GM12878 (cell line): ENCODE measurements at regions not wholly inside any gene's neighbourhood (a gene's known extent, or its start where the extent isn't known, plus 50 kb on each side); places are given as distances from the start of the nearest gene placed in this dataset.
A peak's percentile ranks its signal among the peaks of the same experiment; 100 is the strongest.

ENCODE experiments used
- ATAC-seq: fragments of 200-7000 bp; cut with Tn5 transposase; 3 replicates; pipeline ENCODE4 v1.9.1; 2020; ENCODE audit warnings: mild to moderate bottlenecking, moderate library complexity
- BruUV-seq: library from RNA; stranded (reverse); fragments of 400-500 nt; replicated peaks from 2 replicates; lab custom pipeline; 2021; lab: Mats Ljungman, UMichigan
- CTCF ChIA-PET: fragments of 300-600 bp; sonication (Branson Sonifier 250); formaldehyde crosslinking; extraction: SDS; loops from one replicate; lab custom pipeline; 2021; ENCODE audit warnings: inconsistent platforms; lab: Yijun Ruan, JAX
- POLR2A ChIA-PET: fragments of 350-600 bp; formaldehyde crosslinking; extraction: SDS; loops from one replicate; lab custom pipeline; 2021; ENCODE audit warnings: inconsistent platforms; lab: Charles Lee
- RAD21 ChIA-PET: fragments of 300-600 bp; sonication (Branson Sonifier 250); formaldehyde crosslinking; loops from one replicate; lab custom pipeline; 2023; ENCODE audit warnings: antibody characterized with exemption; ENCODE audit not compliant: unreplicated experiment; lab: Charles Lee
- SMC1A ChIA-PET: fragments of 300-600 bp; sonication (Branson Sonifier 250); formaldehyde crosslinking; loops from one replicate; lab custom pipeline; 2023; ENCODE audit not compliant: unreplicated experiment, uncharacterized antibody; lab: Charles Lee
- DNase-seq: peaks from one replicate; pipeline ENCODE4 v3.0.0-alpha.2; 2011; ENCODE audit warnings: low read depth, low spot score
- FAIRE-seq: peaks from 3 replicates; lab custom pipeline; 2011; peaks lifted over from hg19 to GRCh38; lab: Jason Lieb, UNC
- H2AFZ ChIP-seq: 2 replicates; pipeline ENCODE4 v1.6.0; 2011; ENCODE audit warnings: low read depth, low read length, control low read depth; ENCODE audit not compliant: control insufficient read depth
- H3K27ac ChIP-seq: 2 replicates; pipeline ENCODE4 v1.5.1; 2011; ENCODE audit warnings: control low read depth; ENCODE audit not compliant: control insufficient read depth, insufficient read depth
- H3K27me3 ChIP-seq, 2 experiments: replicated peaks in 1 of 2; 2 replicates each; pipeline versions ENCODE4 v1.6.0 to v1.6.1; 2011; ENCODE audit warnings: low read length in 1 of 2; ENCODE audit not compliant: control insufficient read depth in 2 of 2, insufficient read depth in 2 of 2
- H3K36me3 ChIP-seq, 2 experiments: 2 replicates each; pipeline ENCODE4 v1.5.1; 2011; ENCODE audit warnings: low read length in 1 of 2; ENCODE audit not compliant: control insufficient read depth in 2 of 2, insufficient read depth in 2 of 2
- H3K4me1 ChIP-seq: 2 replicates; pipeline ENCODE4 v1.6.1; 2011; ENCODE audit warnings: mild to moderate bottlenecking, low read length, moderate library complexity, mixed read lengths; ENCODE audit not compliant: control insufficient read depth, insufficient read depth
- H3K4me2 ChIP-seq: 2 replicates; pipeline ENCODE4 v1.6.0; 2011; ENCODE audit warnings: control low read depth; ENCODE audit not compliant: control insufficient read depth, insufficient read depth
- H3K4me3 ChIP-seq: fragments of 200-600 bp; sonication (generic); 2 replicates; pipeline ENCODE4 v1.5.1; 2016
- H3K79me2 ChIP-seq: 2 replicates; pipeline ENCODE4 v1.6.0; 2011; ENCODE audit warnings: low read length; ENCODE audit not compliant: control insufficient read depth, insufficient read depth
- H3K9ac ChIP-seq: 2 replicates; pipeline ENCODE4 v1.8.0; 2011; ENCODE audit warnings: low read length, control low read depth, mixed read lengths; ENCODE audit not compliant: control insufficient read depth, insufficient read depth
- H3K9me3 ChIP-seq: replicated peaks from 3 replicates; pipeline ENCODE4 v1.5.1; 2011; ENCODE audit warnings: mild to moderate bottlenecking, low read length; ENCODE audit not compliant: control insufficient read depth, insufficient read depth
- H4K20me1 ChIP-seq: 2 replicates; pipeline ENCODE4 v1.6.0; 2011; ENCODE audit not compliant: control insufficient read depth, insufficient read depth
- IRF5 ChIP-seq: fragments of 450-650 bp; IDR thresholded peaks from 2 replicates; pipeline ENCODE4 v1.6.1; 2017; ENCODE audit warnings: borderline replicate concordance
- MTA3 ChIP-seq: IDR thresholded peaks from 2 replicates; pipeline ENCODE4 v1.6.1; 2012; ENCODE audit warnings: low read length, inconsistent platforms, borderline replicate concordance
- RAD21 ChIP-seq: IDR thresholded peaks from 2 replicates; pipeline ENCODE4 v1.6.1; 2011; ENCODE audit warnings: mild to moderate bottlenecking, low read depth, low read length, moderate library complexity; ENCODE audit not compliant: insufficient read depth
- RBBP5 ChIP-seq: fragments of 200-600 bp; sonication (generic); conservative IDR thresholded peaks from 2 replicates; pipeline ENCODE4 v1.6.1; 2016
- SMC3 ChIP-seq: IDR thresholded peaks from 2 replicates; pipeline ENCODE4 v1.6.1; 2011; ENCODE audit warnings: low read length, improper control_type of control experiment, borderline replicate concordance
- TARDBP ChIP-seq: IDR thresholded peaks from 2 replicates; pipeline ENCODE4 v1.6.1; 2016; ENCODE audit warnings: borderline replicate concordance
- WGBS: methylation state at CpG from one replicate; pipeline ENCODE4 v1.1.6; 2016; ENCODE audit warnings: low lambda C conversion rate; ENCODE audit not compliant: insufficient replicate concordance, insufficient coverage; ENCODE audit errors: missing lambda C conversion rate; 5-methylcytosine and 5-hydroxymethylcytosine counted together
- in situ Hi-C: fragments of 300-500 bp; cut with MboI; formaldehyde crosslinking; loops from 9 replicates; pipeline ENCODE4 v1.14.3; 2018; ENCODE audit warnings: mixed read lengths
- intact Hi-C: fragments of 100-400 bp; cut with micrococcal nuclease; formaldehyde crosslinking; loops from one replicate; pipeline ENCODE4 v1.14.2; 2022; ENCODE audit not compliant: unreplicated experiment
- TF ChIP-seq, protein P1 (sequence below), 3 experiments: IDR thresholded peaks in 2 of 3; conservative IDR thresholded peaks in 1 of 3; 2 replicates each; pipeline ENCODE4 v1.5.1; 2011; ENCODE audit warnings: low read depth in 3 of 3, low read length in 3 of 3, mild to moderate bottlenecking in 3 of 3, control low read depth in 2 of 3, moderate library complexity in 2 of 3, inconsistent platforms in 1 of 3, mixed read lengths in 1 of 3; ENCODE audit not compliant: control insufficient read depth in 2 of 3, insufficient read depth in 1 of 3; ENCODE audit errors: extremely low read depth in 1 of 3

DNA sequence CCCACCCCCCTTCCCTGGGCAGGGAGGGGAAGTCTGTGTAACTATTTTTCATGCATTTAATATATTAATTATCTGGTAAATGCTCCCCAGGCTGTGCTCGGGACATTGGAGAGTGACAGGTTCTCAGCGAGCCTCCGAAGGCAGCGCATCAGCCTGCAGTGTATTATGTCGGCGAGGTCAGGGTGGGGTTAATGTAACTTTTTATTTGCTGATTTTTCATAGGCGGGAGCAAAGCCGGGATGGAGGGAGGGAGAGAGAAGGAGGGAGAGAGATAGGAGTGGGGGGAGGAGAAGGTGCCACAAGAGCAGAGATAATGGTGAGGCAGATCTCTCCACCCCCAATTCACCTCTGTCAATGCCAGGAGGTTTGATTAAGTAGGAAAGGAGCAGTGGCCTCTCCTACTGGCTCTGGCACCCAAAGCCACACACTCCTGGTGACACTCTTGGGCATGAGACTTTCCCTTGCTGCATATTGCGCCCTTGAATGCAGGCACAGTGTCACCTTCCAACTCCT is 104.0 kb downstream of the MRM1 start:
- H4K20me1 ChIP-seq: no peaks in the 10 kb centered on the region
- WGBS: 59% methylated on average over 9 of the region's 9 CpGs
- FAIRE-seq (no peak), ATAC-seq (no peak), DNase-seq (no peak)
- no peaks in the 10 kb centered on the region for H3K4me1 ChIP-seq
- H2AFZ ChIP-seq: no peak overlapping the region
- H3K4me2 ChIP-seq: no peak overlapping the region
- ChIA-PET POLR2A (interaction anchor here (0.5 kb wide), 1 partner anchor 9 kb away, joined by 3 read pairs; no protein-coding TSS in a partner anchor), CTCF (interaction anchor here (1.0 to 2.3 kb wide), 2 partner anchors 13 to 17 kb away, joined by 3 to 10 read pairs; no protein-coding TSS in a partner anchor), SMC1A (interaction anchor here (2.2 kb wide), 1 partner anchor 342 kb away, joined by 6 read pairs; no protein-coding TSS in a partner anchor), RAD21 (interaction anchor here (0.7 to 2.2 kb wide), 3 partner anchors 89 to 342 kb away, joined by 3 to 8 read pairs (median 5); no protein-coding TSS in a partner anchor)
- no peak overlapping the region for H3K9ac ChIP-seq
- in situ Hi-C loops: loop anchor here (5.0 kb wide), 1 partner anchor 78 kb away; no protein-coding TSS in a partner anchor
- intact Hi-C loops: loop anchor here (10.0 kb wide), 1 partner anchor 81 kb away; no protein-coding TSS in a partner anchor
- H3K4me3 ChIP-seq: no peak overlapping the region
- TF ChIP-seq TARDBP: no peak
- no peaks in the 10 kb centered on the region for H3K36me3 ChIP-seq
- no peaks in the 10 kb centered on the region for H3K79me2 ChIP-seq
- no peaks in the 10 kb centered on the region; a peak in 2 of 4 replicates for H3K27me3 ChIP-seq
- H3K9me3 ChIP-seq: no peaks in the 10 kb centered on the region
- H3K27ac ChIP-seq: no peak overlapping the region
- BruUV-seq: no TSS peak

- DNase-seq: no peak
- no peak overlapping the region for H3K9ac ChIP-seq
- H3K4me3 ChIP-seq: no peak overlapping the region
- no peak overlapping the region for H3K4me2 ChIP-seq
- no peak overlapping the region for H3K27ac ChIP-seq
- H3K4me1 ChIP-seq: no peaks in the 10 kb centered on the region
- WGBS: 28% methylated on average over 15 of the region's 15 CpGs
- SMC1A ChIA-PET: interaction anchor here (1.5 to 2.2 kb wide), 2 partner anchors 104 to 341 kb away, joined by 6 to 7 read pairs; no protein-coding TSS in a partner anchor
- ATAC-seq: peak; percentile 92
- H2AFZ ChIP-seq: no peak overlapping the region
- no peaks in the 10 kb centered on the region; a peak in 2 of 4 replicates for H3K27me3 ChIP-seq
- FAIRE-seq: no peak
- no TSS peak for BruUV-seq
- CTCF ChIA-PET: interaction anchor here (0.8 to 2.3 kb wide), 5 partner anchors 12 to 104 kb away, joined by 3 to 10 read pairs (median 4); no protein-coding TSS in a partner anchor
- H3K79me2 ChIP-seq: no peaks in the 10 kb centered on the region
- H3K36me3 ChIP-seq: no peaks in the 10 kb centered on the region
- intact Hi-C loops (loop anchor here (10.0 kb wide), 1 partner anchor 81 kb away; no protein-coding TSS in a partner anchor), in situ Hi-C loops (loop anchor here (5.0 kb wide), 1 partner anchor 79 kb away; no protein-coding TSS in a partner anchor)
- no peaks in the 10 kb centered on the region for H3K9me3 ChIP-seq
- no peaks in the 10 kb centered on the region for H4K20me1 ChIP-seq
- POLR2A ChIA-PET: no interaction called here
- RAD21 ChIA-PET: interaction anchor here (0.7 to 2.2 kb wide), 3 partner anchors 89 to 341 kb away, joined by 3 to 8 read pairs (median 5); no protein-coding TSS in a partner anchor
- TF ChIP-seq, protein P1, sequence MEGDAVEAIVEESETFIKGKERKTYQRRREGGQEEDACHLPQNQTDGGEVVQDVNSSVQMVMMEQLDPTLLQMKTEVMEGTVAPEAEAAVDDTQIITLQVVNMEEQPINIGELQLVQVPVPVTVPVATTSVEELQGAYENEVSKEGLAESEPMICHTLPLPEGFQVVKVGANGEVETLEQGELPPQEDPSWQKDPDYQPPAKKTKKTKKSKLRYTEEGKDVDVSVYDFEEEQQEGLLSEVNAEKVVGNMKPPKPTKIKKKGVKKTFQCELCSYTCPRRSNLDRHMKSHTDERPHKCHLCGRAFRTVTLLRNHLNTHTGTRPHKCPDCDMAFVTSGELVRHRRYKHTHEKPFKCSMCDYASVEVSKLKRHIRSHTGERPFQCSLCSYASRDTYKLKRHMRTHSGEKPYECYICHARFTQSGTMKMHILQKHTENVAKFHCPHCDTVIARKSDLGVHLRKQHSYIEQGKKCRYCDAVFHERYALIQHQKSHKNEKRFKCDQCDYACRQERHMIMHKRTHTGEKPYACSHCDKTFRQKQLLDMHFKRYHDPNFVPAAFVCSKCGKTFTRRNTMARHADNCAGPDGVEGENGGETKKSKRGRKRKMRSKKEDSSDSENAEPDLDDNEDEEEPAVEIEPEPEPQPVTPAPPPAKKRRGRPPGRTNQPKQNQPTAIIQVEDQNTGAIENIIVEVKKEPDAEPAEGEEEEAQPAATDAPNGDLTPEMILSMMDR (IDR thresholded peaks at IDR 0.05 in 2 of 3, conservative IDR thresholded peaks at IDR 0.05 in 1 of 3; ENCODE audit: control insufficient read depth in 2 of 3, extremely low read depth in 1 of 3, insufficient read depth in 1 of 3, low read depth in 3 of 3, low read length in 3 of 3): peak; percentile 66 to 78 (median 78)
- TF ChIP-seq RBBP5: no peak
- TF ChIP-seq MTA3: no peak
- no peak for TF ChIP-seq IRF5
- TF ChIP-seq SMC3: peak; percentile 77; the same call in 1 of the 2 replicates
- TF ChIP-seq RAD21: peak; percentile 68
These were observed 104.7 kb downstream of the MRM1 start for GRCh38 chr17:36705874-36706731.
